ENCODE measurements at regions not wholly inside any gene's neighbourhood (a gene's known extent, or its start where the extent isn't known, plus 50 kb on each side); places are given as distances from the start of the nearest gene placed in this dataset.

DNA sequence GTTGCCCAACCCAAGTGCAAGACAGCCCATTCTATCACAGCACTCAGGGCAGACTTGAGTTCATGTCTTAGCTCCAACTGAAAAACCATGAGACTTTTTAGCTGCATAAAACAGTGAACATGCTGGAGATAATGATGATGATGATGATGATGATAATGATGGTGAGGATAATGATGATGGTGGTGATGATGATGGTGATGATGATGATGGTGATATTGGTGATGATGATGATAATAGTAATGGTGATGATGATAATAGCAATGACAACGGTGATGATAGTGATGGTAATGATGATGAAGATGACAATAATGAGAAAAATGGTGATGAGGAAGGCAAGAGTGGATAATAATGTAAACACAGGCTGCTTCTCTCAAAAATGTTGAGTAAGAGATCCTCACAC lies 576.2 kb downstream of the BCL11B start:
- no peaks in the 10 kb centered on the region for H3K4me1 ChIP-seq (ENCODE audit: control insufficient read depth in 3 of 3, insufficient read depth in 2 of 3, low read depth in 1 of 3, low read length in 2 of 3)
- DNase-seq (no peak), FAIRE-seq (no peak)
- H3K4me3 ChIP-seq (ENCODE audit: low read depth in 1 of 3, low read length in 3 of 3): no peak overlapping the region
- H3K27me3 ChIP-seq (ENCODE audit: control insufficient read depth in 3 of 3, insufficient read depth in 3 of 3, low read length in 3 of 3): peaks cover 0 to 3% (median 0%) of the 10 kb centered on the region in 3 donors
- no peak overlapping the region for H3K27ac ChIP-seq (ENCODE audit: low read depth in 1 of 3, low read length in 2 of 3)
- 78 to 97% (median 93%) methylated on average over 1 of the region's 1 CpG for WGBS, 3 donors
- H3K9me3 ChIP-seq (ENCODE audit: control insufficient read depth in 2 of 2, insufficient read depth in 1 of 2, low read depth in 1 of 2, low read length in 1 of 2): peaks cover 0 to 3% of the 10 kb centered on the region in 2 donors
- no peaks in the 10 kb centered on the region for H3K36me3 ChIP-seq (ENCODE audit: control insufficient read depth in 3 of 3, insufficient read depth in 2 of 3, low read depth in 1 of 3, low read length in 3 of 3)

- H3K27ac ChIP-seq (ENCODE audit: low read depth in 1 of 3, low read length in 2 of 3): no peak overlapping the region
- H3K36me3 ChIP-seq (ENCODE audit: control insufficient read depth in 3 of 3, insufficient read depth in 2 of 3, low read depth in 1 of 3, low read length in 3 of 3): no peaks in the 10 kb centered on the region
- H3K9me3 ChIP-seq (ENCODE audit: control insufficient read depth in 2 of 2, insufficient read depth in 1 of 2, low read depth in 1 of 2, low read length in 1 of 2): peaks cover 0 to 3% of the 10 kb centered on the region in 2 donors
- DNase-seq: no peak
- FAIRE-seq: no peak
- H3K4me3 ChIP-seq (ENCODE audit: low read depth in 1 of 3, low read length in 3 of 3): no peak overlapping the region
- WGBS, 3 donors: 84 to 91% (median 88%) methylated on average over 3 of the region's 3 CpGs
- no peaks in the 10 kb centered on the region for H3K4me1 ChIP-seq (ENCODE audit: control insufficient read depth in 3 of 3, insufficient read depth in 2 of 3, low read depth in 1 of 3, low read length in 2 of 3)
- H3K27me3 ChIP-seq (ENCODE audit: control insufficient read depth in 3 of 3, insufficient read depth in 3 of 3, low read length in 3 of 3): peaks cover 0 to 3% (median 0%) of the 10 kb centered on the region in 3 donors
Observed at GRCh38 chr14:98698341-98698740, 573.7 kb downstream of the BCL11B start.

GRCh38 chr14:98700748-98701147 lies 571.2 kb downstream of the BCL11B start:
- no peak for FAIRE-seq
- WGBS, 3 donors: 62 to 64% (median 64%) methylated on average over 3 of the region's 3 CpGs
- peaks cover 0 to 3% of the 10 kb centered on the region in 2 donors for H3K9me3 ChIP-seq (ENCODE audit: control insufficient read depth in 2 of 2, insufficient read depth in 1 of 2, low read depth in 1 of 2, low read length in 1 of 2)
- no peak overlapping the region for H3K4me3 ChIP-seq (ENCODE audit: low read depth in 1 of 3, low read length in 3 of 3)
- no peaks in the 10 kb centered on the region for H3K4me1 ChIP-seq (ENCODE audit: control insufficient read depth in 3 of 3, insufficient read depth in 2 of 3, low read depth in 1 of 3, low read length in 2 of 3)
- H3K27ac ChIP-seq (ENCODE audit: low read depth in 1 of 3, low read length in 2 of 3): no peak overlapping the region
- no peak for DNase-seq
- H3K27me3 ChIP-seq (ENCODE audit: control insufficient read depth in 3 of 3, insufficient read depth in 3 of 3, low read length in 3 of 3): peaks cover 0 to 3% (median 0%) of the 10 kb centered on the region in 3 donors
- no peaks in the 10 kb centered on the region for H3K36me3 ChIP-seq (ENCODE audit: control insufficient read depth in 3 of 3, insufficient read depth in 2 of 3, low read depth in 1 of 3, low read length in 3 of 3)

- H3K4me3 ChIP-seq (ENCODE audit: low read depth in 1 of 3, low read length in 3 of 3): no peak overlapping the region
- H3K27me3 ChIP-seq (ENCODE audit: control insufficient read depth in 3 of 3, insufficient read depth in 3 of 3, low read length in 3 of 3): peaks cover 0 to 3% (median 0%) of the 10 kb centered on the region in 3 donors
- 57 to 71% (median 64%) methylated on average over 5 of the region's 5 CpGs for WGBS, 3 donors
- peaks cover 0 to 3% of the 10 kb centered on the region in 2 donors for H3K9me3 ChIP-seq (ENCODE audit: control insufficient read depth in 2 of 2, insufficient read depth in 1 of 2, low read depth in 1 of 2, low read length in 1 of 2)
- no peak overlapping the region for H3K27ac ChIP-seq (ENCODE audit: low read depth in 1 of 3, low read length in 2 of 3)
- no peaks in the 10 kb centered on the region for H3K36me3 ChIP-seq (ENCODE audit: control insufficient read depth in 3 of 3, insufficient read depth in 2 of 3, low read depth in 1 of 3, low read length in 3 of 3)
- DNase-seq: no peak
- no peak for FAIRE-seq
- H3K4me1 ChIP-seq (ENCODE audit: control insufficient read depth in 3 of 3, insufficient read depth in 2 of 3, low read depth in 1 of 3, low read length in 2 of 3): no peaks in the 10 kb centered on the region
Observed at GRCh38 chr14:98701377-98701776, 570.6 kb downstream of the BCL11B start.

GRCh38 chr14:98704441-98704840 lies 567.6 kb downstream of the BCL11B start:
- Histone ChIP-seq H3K9me3 (ENCODE audit: control insufficient read depth in 2 of 2, insufficient read depth in 1 of 2, low read depth in 1 of 2, low read length in 1 of 2) (no peaks in the 10 kb centered on the region), H3K4me3 (ENCODE audit: low read depth in 1 of 3, low read length in 3 of 3) (no peak overlapping the region), H3K4me1 (ENCODE audit: control insufficient read depth in 3 of 3, insufficient read depth in 2 of 3, low read depth in 1 of 3, low read length in 2 of 3) (no peaks in the 10 kb centered on the region), H3K36me3 (ENCODE audit: control insufficient read depth in 3 of 3, insufficient read depth in 2 of 3, low read depth in 1 of 3, low read length in 3 of 3) (no peaks in the 10 kb centered on the region), H3K27me3 (ENCODE audit: control insufficient read depth in 3 of 3, insufficient read depth in 3 of 3, low read length in 3 of 3) (peaks cover 0 to 3% (median 0%) of the 10 kb centered on the region in 3 donors), H3K27ac (ENCODE audit: low read depth in 1 of 3, low read length in 2 of 3) (no peak overlapping the region)
- FAIRE-seq: no peak
- 12 to 17% (median 14%) methylated on average over 3 of the region's 3 CpGs for WGBS, 3 donors
- peak in 1 of 2 donors; percentile 20 for DNase-seq

GRCh38 chr14:98705871-98706300 lies 566.1 kb downstream of the BCL11B start:
- Histone ChIP-seq H3K4me1 (ENCODE audit: control insufficient read depth in 3 of 3, insufficient read depth in 2 of 3, low read depth in 1 of 3, low read length in 2 of 3) (no peaks in the 10 kb centered on the region), H3K4me3 (ENCODE audit: low read depth in 1 of 3, low read length in 3 of 3) (no peak overlapping the region), H3K36me3 (ENCODE audit: control insufficient read depth in 3 of 3, insufficient read depth in 2 of 3, low read depth in 1 of 3, low read length in 3 of 3) (no peaks in the 10 kb centered on the region), H3K27me3 (ENCODE audit: control insufficient read depth in 3 of 3, insufficient read depth in 3 of 3, low read length in 3 of 3) (no peaks in the 10 kb centered on the region), H3K27ac (ENCODE audit: low read depth in 1 of 3, low read length in 2 of 3) (no peak overlapping the region), H3K9me3 (ENCODE audit: control insufficient read depth in 2 of 2, insufficient read depth in 1 of 2, low read depth in 1 of 2, low read length in 1 of 2) (no peaks in the 10 kb centered on the region)
- 44 to 51% (median 51%) methylated on average over 7 of the region's 7 CpGs for WGBS, 3 donors
- no peak for DNase-seq
- no peak for FAIRE-seq

DNA sequence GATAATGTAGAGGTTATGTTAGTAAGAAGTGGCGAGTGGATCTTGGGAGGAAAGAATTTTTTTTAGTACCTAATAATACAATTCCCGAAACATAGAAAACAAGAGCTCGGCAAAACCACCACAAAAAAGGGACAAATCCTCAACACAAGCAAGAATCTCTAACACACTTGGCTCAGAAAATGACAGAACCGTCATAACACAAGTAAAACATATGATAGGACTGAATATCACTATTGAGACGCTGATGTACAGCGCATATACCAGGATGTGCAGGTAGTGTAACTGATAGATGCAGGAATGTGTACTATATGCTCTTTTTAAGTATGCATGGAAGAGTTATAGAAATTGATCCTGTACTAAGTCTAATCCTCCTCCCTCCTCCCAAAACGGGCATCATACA lies 564.5 kb downstream of the BCL11B start:
- H3K4me3 ChIP-seq (ENCODE audit: low read depth in 1 of 3, low read length in 3 of 3): no peak overlapping the region
- DNase-seq: no peak
- FAIRE-seq: no peak
- no peaks in the 10 kb centered on the region for H3K36me3 ChIP-seq (ENCODE audit: control insufficient read depth in 3 of 3, insufficient read depth in 2 of 3, low read depth in 1 of 3, low read length in 3 of 3)
- 87 to 90% (median 88%) methylated on average over 7 of the region's 7 CpGs for WGBS, 3 donors
- H3K27ac ChIP-seq (ENCODE audit: low read depth in 1 of 3, low read length in 2 of 3): no peak overlapping the region
- H3K9me3 ChIP-seq (ENCODE audit: control insufficient read depth in 2 of 2, insufficient read depth in 1 of 2, low read depth in 1 of 2, low read length in 1 of 2): no peaks in the 10 kb centered on the region
- no peaks in the 10 kb centered on the region for H3K27me3 ChIP-seq (ENCODE audit: control insufficient read depth in 3 of 3, insufficient read depth in 3 of 3, low read length in 3 of 3)
- no peaks in the 10 kb centered on the region for H3K4me1 ChIP-seq (ENCODE audit: control insufficient read depth in 3 of 3, insufficient read depth in 2 of 3, low read depth in 1 of 3, low read length in 2 of 3)

GRCh38 chr14:98708555-98708954 lies 563.4 kb downstream of the BCL11B start:
- no peak for FAIRE-seq

GRCh38 chr14:98711453-98711852 lies 560.5 kb downstream of the BCL11B start:
- no peak overlapping the region for H3K4me3 ChIP-seq (ENCODE audit: low read depth in 1 of 3, low read length in 3 of 3)
- no peak for FAIRE-seq
- no peak for DNase-seq

More at GRCh38 chr14:98708555-98708954, 563.4 kb downstream of the BCL11B start:
- H3K4me1 ChIP-seq (ENCODE audit: control insufficient read depth in 3 of 3, insufficient read depth in 2 of 3, low read depth in 1 of 3, low read length in 2 of 3): no peaks in the 10 kb centered on the region
- no peak overlapping the region for H3K4me3 ChIP-seq (ENCODE audit: low read depth in 1 of 3, low read length in 3 of 3)
- no peaks in the 10 kb centered on the region for H3K9me3 ChIP-seq (ENCODE audit: control insufficient read depth in 2 of 2, insufficient read depth in 1 of 2, low read depth in 1 of 2, low read length in 1 of 2)
- no peaks in the 10 kb centered on the region for H3K27me3 ChIP-seq (ENCODE audit: control insufficient read depth in 3 of 3, insufficient read depth in 3 of 3, low read length in 3 of 3)
- DNase-seq: no peak
- no peaks in the 10 kb centered on the region for H3K36me3 ChIP-seq (ENCODE audit: control insufficient read depth in 3 of 3, insufficient read depth in 2 of 3, low read depth in 1 of 3, low read length in 3 of 3)
- H3K27ac ChIP-seq (ENCODE audit: low read depth in 1 of 3, low read length in 2 of 3): no peak overlapping the region

More at GRCh38 chr14:98711453-98711852, 560.5 kb downstream of the BCL11B start:
- H3K36me3 ChIP-seq (ENCODE audit: control insufficient read depth in 3 of 3, insufficient read depth in 2 of 3, low read depth in 1 of 3, low read length in 3 of 3): no peaks in the 10 kb centered on the region
- H3K27me3 ChIP-seq (ENCODE audit: control insufficient read depth in 3 of 3, insufficient read depth in 3 of 3, low read length in 3 of 3): no peaks in the 10 kb centered on the region
- H3K27ac ChIP-seq (ENCODE audit: low read depth in 1 of 3, low read length in 2 of 3): no peak overlapping the region
- WGBS, 3 donors: 43 to 59% (median 44%) methylated on average over 2 of the region's 2 CpGs
- H3K4me1 ChIP-seq (ENCODE audit: control insufficient read depth in 3 of 3, insufficient read depth in 2 of 3, low read depth in 1 of 3, low read length in 2 of 3): no peaks in the 10 kb centered on the region
- H3K9me3 ChIP-seq (ENCODE audit: control insufficient read depth in 2 of 2, insufficient read depth in 1 of 2, low read depth in 1 of 2, low read length in 1 of 2): no peaks in the 10 kb centered on the region
